Activated CD4-positive, alpha-beta memory T cell treated with anti-CD3 and anti-CD28 coated beads for 36 hours (primary cell): ENCODE measurements at regions not wholly inside any gene's neighbourhood (a gene's known extent, or its start where the extent isn't known, plus 50 kb on each side); places are given as distances from the start of the nearest gene placed in this dataset.
"Not testable (repeated sequence)": the region's sequence is repeated elsewhere in the genome, so short reads cannot be mapped to it uniquely, and the experiment has no call there.

Source experiments
- CTCF ChIA-PET: fragments of 350-600 bp; sonication (Branson Sonifier 250); formaldehyde crosslinking; loops from one replicate; lab custom pipeline; 2021; ENCODE audit warnings: antibody characterized with exemption, inconsistent platforms; lab: Charles Lee
- POLR2A ChIA-PET: fragments of 350-600 bp; sonication (Branson Sonifier 250); formaldehyde crosslinking; loops from one replicate; lab custom pipeline; 2021; ENCODE audit warnings: antibody characterized with exemption; lab: Charles Lee
- DNase-seq: peaks from one replicate; pipeline ENCODE4 v3.0.0-alpha.2; 2020
- H3K27ac Mint-ChIP-seq: one replicate; pipeline ENCODE4 v1.8.0; 2021; ENCODE audit warnings: mixed read lengths
- H3K27me3 Mint-ChIP-seq: one replicate; pipeline ENCODE4 v1.8.0; 2021; ENCODE audit warnings: mixed read lengths
- H3K36me3 Mint-ChIP-seq: one replicate; pipeline ENCODE4 v1.8.0; 2021; ENCODE audit warnings: mixed read lengths
- H3K4me1 Mint-ChIP-seq: one replicate; pipeline ENCODE4 v1.8.0; 2021; ENCODE audit warnings: low read depth, mixed read lengths
- H3K4me3 Mint-ChIP-seq: one replicate; pipeline ENCODE4 v1.8.0; 2021; ENCODE audit warnings: mild to moderate bottlenecking, mixed read lengths
- H3K9me3 Mint-ChIP-seq: one replicate; pipeline ENCODE4 v1.8.0; 2021; ENCODE audit warnings: mixed read lengths
- intact Hi-C: fragments of 100-400 bp; cut with micrococcal nuclease; formaldehyde crosslinking; loops from one replicate; pipeline ENCODE4 v1.15.1; 2023

DNA sequence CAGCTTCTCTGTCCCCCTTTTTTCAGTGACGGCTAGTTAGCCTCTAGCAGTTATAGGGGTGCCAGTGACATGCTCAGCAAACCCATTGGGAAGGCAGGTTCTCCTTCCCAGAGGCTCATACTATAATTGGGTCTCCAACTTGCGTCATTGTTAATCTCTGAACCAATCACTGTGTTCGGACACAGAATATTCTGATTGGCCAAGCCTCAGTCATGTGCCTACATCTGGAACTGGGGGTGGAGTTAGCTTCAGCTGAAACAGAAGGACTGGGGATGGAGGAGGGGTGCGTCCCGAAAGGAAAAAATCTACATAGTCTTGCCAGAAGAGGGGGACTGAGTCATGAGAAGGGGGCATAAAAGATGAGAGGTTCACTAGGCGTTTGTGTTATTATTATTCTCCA, 165.6 kb downstream of the SUDS3 start:
- POLR2A ChIA-PET: no interaction called here

DNA sequence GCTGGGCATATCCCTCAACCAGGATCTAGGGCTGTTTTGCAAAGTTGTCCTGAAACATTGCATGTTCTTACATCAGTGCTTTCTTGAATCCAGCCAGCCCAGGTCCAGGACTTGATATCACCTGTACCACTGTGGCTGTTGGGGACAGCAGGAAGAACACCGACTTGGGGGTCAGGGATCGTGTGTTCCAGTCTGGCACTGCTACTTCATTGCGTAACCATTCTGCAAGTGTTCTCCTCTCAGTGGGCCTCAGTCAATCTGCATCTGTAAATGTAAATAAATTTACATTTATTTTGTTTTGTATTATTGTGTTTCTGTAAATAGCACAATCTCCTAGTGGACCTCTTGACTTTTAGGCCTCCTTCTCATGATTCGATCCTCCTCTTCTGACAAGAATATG, 167.3 kb downstream of the SUDS3 start:
- Mint-ChIP-seq H3K36me3 (no peaks in the 10 kb centered on the region), H3K4me1 (no peaks in the 10 kb centered on the region), H3K27ac (no peak overlapping the region), H3K4me3 (no peak overlapping the region), H3K27me3 (no peaks in the 10 kb centered on the region), H3K9me3 (peaks cover 5% of the 10 kb centered on the region)
- intact Hi-C loops: no loop called here
- DNase-seq: no peak
- CTCF ChIA-PET: no interaction called here
- POLR2A ChIA-PET: no interaction called here

More for the DNA sequence above, 165.6 kb downstream of the SUDS3 start:
- H3K36me3 Mint-ChIP-seq: no peaks in the 10 kb centered on the region
- no peak overlapping the region for H3K4me3 Mint-ChIP-seq
- DNase-seq: no peak
- H3K27me3 Mint-ChIP-seq: no peaks in the 10 kb centered on the region
- peaks cover 1% of the 10 kb centered on the region for H3K9me3 Mint-ChIP-seq
- CTCF ChIA-PET: no interaction called here
- H3K27ac Mint-ChIP-seq: no peak overlapping the region
- intact Hi-C loops: no loop called here
- H3K4me1 Mint-ChIP-seq: no peaks in the 10 kb centered on the region

GRCh38 chr12:118544569-118544968, 168.2 kb downstream of the SUDS3 start:
- intact Hi-C loops: no loop called here
- Mint-ChIP-seq H3K4me3 (no peak overlapping the region), H3K36me3 (no peaks in the 10 kb centered on the region), H3K27me3 (no peaks in the 10 kb centered on the region), H3K27ac (no peak overlapping the region), H3K9me3 (peaks cover 5% of the 10 kb centered on the region), H3K4me1 (no peaks in the 10 kb centered on the region)
- CTCF ChIA-PET: no interaction called here
- DNase-seq: no peak
- POLR2A ChIA-PET: no interaction called here

DNA sequence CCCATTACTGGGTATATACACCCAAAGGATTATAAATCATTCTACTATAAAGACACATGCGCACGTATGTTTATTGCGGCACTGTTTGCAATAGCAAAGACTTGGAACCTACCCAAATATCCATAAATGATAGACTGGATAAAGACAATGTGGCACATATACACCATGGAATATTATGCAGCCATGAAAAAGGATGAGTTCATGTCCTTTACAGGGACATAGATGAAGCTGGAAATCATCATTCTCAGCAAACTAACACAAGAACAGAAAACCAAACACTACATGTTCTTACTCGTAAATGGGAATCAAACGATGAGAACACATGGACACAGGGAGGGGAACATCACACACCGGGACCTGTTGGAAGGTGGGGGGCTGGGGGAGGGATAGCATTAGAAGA, 171.3 kb downstream of the SUDS3 start:
- intact Hi-C loops, H3K27me3 Mint-ChIP-seq, H3K9me3 Mint-ChIP-seq, CTCF ChIA-PET, H3K4me1 Mint-ChIP-seq, H3K4me3 Mint-ChIP-seq, DNase-seq, POLR2A ChIA-PET, H3K36me3 Mint-ChIP-seq, H3K27ac Mint-ChIP-seq: not testable (repeated sequence)

- H3K27ac Mint-ChIP-seq: no peak overlapping the region
- H3K4me3 Mint-ChIP-seq: no peak overlapping the region
- ChIA-PET CTCF (no interaction called here), POLR2A (no interaction called here)
- intact Hi-C loops: no loop called here
- H3K27me3 Mint-ChIP-seq: no peaks in the 10 kb centered on the region
- no peaks in the 10 kb centered on the region for H3K4me1 Mint-ChIP-seq
- no peak for DNase-seq
- H3K36me3 Mint-ChIP-seq: no peaks in the 10 kb centered on the region
- H3K9me3 Mint-ChIP-seq: peaks cover 8% of the 10 kb centered on the region
These were observed 172.6 kb downstream of the SUDS3 start for GRCh38 chr12:118548887-118549509.

DNA sequence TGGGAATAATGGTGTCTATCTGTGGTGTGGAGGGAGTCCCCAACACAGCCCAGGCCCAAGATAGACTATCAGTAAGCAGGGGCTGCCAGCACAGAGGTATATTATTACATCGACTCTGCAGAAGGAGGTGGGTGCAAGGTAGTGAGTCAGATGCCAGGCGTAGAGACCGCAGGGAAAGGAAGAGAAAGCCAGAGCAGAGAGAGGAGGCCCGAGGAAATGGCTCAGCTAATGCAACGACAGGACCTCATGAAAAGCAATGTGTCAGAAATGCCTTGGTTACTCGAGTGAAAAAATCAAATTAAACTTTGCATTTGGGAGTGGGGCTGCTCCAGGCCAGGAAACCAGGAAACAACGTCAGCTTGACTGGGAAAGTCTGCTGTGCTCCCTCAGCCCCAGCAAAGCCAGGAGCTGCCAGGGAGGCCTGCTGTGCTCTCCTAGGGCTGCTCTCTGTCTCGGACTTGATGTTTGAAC, 173.2 kb downstream of the SUDS3 start:
- H3K9me3 Mint-ChIP-seq: peaks cover 8% of the 10 kb centered on the region
- ChIA-PET CTCF (no interaction called here), POLR2A (no interaction called here)
- H3K27ac Mint-ChIP-seq: no peak overlapping the region
- H3K4me1 Mint-ChIP-seq: no peaks in the 10 kb centered on the region
- no peak for DNase-seq
- no peaks in the 10 kb centered on the region for H3K27me3 Mint-ChIP-seq
- no peak overlapping the region for H3K4me3 Mint-ChIP-seq
- intact Hi-C loops: no loop called here
- no peaks in the 10 kb centered on the region for H3K36me3 Mint-ChIP-seq

DNA sequence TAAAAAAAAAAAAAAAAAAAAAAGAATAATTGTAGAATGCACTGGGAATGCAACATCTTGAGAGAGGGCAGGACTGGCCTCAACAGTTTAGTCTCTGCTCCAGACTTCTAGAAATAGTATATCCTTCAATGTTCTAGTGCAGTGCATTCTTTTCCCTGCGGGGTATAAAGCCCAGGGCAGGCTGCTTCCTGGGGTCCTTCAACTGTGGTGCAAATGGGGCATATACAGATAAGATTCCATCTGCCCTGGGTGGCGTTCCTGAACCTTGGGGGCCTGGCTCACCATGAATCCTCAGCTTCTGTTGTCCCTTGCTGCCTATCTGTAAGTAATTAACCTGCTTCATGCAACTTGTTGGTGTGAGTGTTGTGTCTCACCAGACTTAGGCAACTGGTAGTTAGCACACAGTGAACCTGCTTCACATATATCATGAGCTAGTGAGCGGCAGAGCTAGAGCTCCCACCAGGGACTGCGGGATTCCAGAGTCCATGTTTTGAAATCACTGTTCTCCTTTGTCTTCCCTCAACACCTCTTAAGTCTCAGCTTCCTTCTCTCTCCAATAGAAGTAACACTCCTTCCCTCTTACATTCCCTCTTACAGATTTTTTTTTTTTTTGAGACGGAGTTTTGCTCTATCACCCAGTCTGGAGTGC, 177.6 kb downstream of the SUDS3 start:
- Mint-ChIP-seq H3K4me1 (no peaks in the 10 kb centered on the region), H3K4me3 (no peak overlapping the region), H3K36me3 (no peaks in the 10 kb centered on the region), H3K9me3 (peaks cover 3% of the 10 kb centered on the region), H3K27ac (no peak overlapping the region), H3K27me3 (no peaks in the 10 kb centered on the region)
- ChIA-PET CTCF (interaction anchor here (0.7 kb wide), 1 partner anchor 17 kb away, joined by 4 read pairs; no protein-coding TSS in a partner anchor), POLR2A (no interaction called here)
- no peak for DNase-seq
- intact Hi-C loops: no loop called here

DNA sequence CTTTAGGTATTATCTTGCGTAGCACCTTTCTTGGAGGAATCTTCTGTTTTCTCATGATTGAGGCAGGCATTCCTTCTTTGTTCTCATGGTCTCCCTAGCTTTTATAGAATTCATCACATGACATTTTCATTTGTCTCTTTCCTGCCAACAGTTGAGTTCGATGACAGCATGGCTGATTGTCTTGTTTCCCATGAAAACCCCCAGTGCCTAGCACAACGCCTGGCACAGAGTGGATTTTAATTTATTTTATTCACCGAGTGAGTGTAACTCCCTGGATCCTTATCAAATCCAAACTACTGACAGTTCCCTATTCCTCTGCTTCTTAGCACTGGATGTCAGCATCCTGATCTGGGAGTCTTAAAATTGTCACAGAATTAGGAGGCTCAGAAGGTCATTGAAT, 182.6 kb downstream of the SUDS3 start:
- Mint-ChIP-seq H3K4me1 (no peaks in the 10 kb centered on the region), H3K27me3 (no peaks in the 10 kb centered on the region), H3K9me3 (no peaks in the 10 kb centered on the region), H3K27ac (no peak overlapping the region), H3K36me3 (no peaks in the 10 kb centered on the region), H3K4me3 (no peak overlapping the region)
- DNase-seq: no peak
- ChIA-PET CTCF (no interaction called here), POLR2A (no interaction called here)
- intact Hi-C loops: no loop called here

- DNase-seq: no peak
- intact Hi-C loops: no loop called here
- H3K9me3 Mint-ChIP-seq: peaks cover 5% of the 10 kb centered on the region
- no peaks in the 10 kb centered on the region for H3K27me3 Mint-ChIP-seq
- H3K27ac Mint-ChIP-seq: no peak overlapping the region
- no peak overlapping the region for H3K4me3 Mint-ChIP-seq
- H3K4me1 Mint-ChIP-seq: no peaks in the 10 kb centered on the region
- ChIA-PET CTCF (interaction anchor here (0.5 kb wide), 1 partner anchor 926 kb away, joined by 3 read pairs; no protein-coding TSS in a partner anchor), POLR2A (no interaction called here)
- no peaks in the 10 kb centered on the region for H3K36me3 Mint-ChIP-seq
These were observed 184.4 kb downstream of the SUDS3 start for GRCh38 chr12:118560733-118561132.

DNA sequence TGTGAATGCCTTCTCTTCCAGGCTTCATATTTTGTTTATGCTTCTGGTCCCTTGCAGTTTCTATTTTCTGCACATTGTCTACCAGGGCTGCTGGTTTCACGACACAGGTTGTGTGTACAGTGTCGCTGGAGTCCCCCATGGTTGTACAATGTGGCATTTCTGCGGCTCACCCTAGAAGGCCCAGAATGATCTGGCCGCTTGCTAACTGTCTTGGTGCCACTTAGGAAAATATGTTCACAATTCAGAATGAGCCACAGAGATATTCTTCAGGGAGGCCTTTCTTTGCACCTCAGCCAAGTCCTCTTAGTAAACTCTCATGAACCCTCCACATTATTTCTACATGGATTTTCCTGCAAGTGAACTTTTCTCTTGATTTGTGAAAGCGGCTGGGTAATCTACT, 195.4 kb downstream of the SUDS3 start:
- H3K4me3 Mint-ChIP-seq: no peak overlapping the region
- H3K36me3 Mint-ChIP-seq: no peaks in the 10 kb centered on the region
- H3K9me3 Mint-ChIP-seq: peaks cover 8% of the 10 kb centered on the region
- DNase-seq: no peak
- H3K4me1 Mint-ChIP-seq: no peaks in the 10 kb centered on the region
- no peak overlapping the region for H3K27ac Mint-ChIP-seq
- POLR2A ChIA-PET: no interaction called here
- peaks cover 2% of the 10 kb centered on the region for H3K27me3 Mint-ChIP-seq
- CTCF ChIA-PET: no interaction called here
- intact Hi-C loops: no loop called here

GRCh38 chr12:118574288-118574687, 197.9 kb downstream of the SUDS3 start:
- Mint-ChIP-seq H3K4me1 (no peaks in the 10 kb centered on the region), H3K4me3 (no peak overlapping the region), H3K9me3 (peaks cover 8% of the 10 kb centered on the region), H3K27ac (no peak overlapping the region), H3K36me3 (no peaks in the 10 kb centered on the region), H3K27me3 (peaks cover 2% of the 10 kb centered on the region)
- ChIA-PET POLR2A (no interaction called here), CTCF (no interaction called here)
- intact Hi-C loops: no loop called here
- no peak for DNase-seq

GRCh38 chr12:118575730-118576129, 199.4 kb downstream of the SUDS3 start:
- CTCF ChIA-PET: no interaction called here

DNA sequence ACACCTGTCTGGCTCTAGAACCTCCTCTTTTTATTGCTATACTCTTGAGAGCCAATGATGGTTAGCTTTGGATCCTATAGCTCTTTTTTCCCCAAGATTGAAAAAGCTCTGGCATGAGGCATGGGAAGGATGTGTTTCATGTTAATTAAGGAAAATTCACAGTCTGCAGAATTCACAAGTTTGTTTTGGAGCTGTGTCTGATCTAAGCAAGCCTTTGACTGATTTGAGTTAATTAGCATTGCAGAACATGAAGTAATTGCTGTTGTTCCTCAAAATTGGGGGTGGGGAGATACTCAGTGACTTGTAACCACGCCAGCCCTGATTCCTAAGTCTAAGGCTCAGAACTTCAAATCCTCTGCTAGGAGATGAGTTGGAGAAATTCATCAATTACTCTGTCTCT, 205.0 kb downstream of the SUDS3 start:
- H3K9me3 Mint-ChIP-seq: peaks cover 6% of the 10 kb centered on the region
- H3K4me3 Mint-ChIP-seq: no peak overlapping the region
- no peaks in the 10 kb centered on the region for H3K4me1 Mint-ChIP-seq
- no peaks in the 10 kb centered on the region for H3K36me3 Mint-ChIP-seq
- no peak overlapping the region for H3K27ac Mint-ChIP-seq
- ChIA-PET CTCF (no interaction called here), POLR2A (no interaction called here)
- H3K27me3 Mint-ChIP-seq: peaks cover 3% of the 10 kb centered on the region
- DNase-seq: no peak
- intact Hi-C loops: no loop called here

More at GRCh38 chr12:118575730-118576129, 199.4 kb downstream of the SUDS3 start:
- DNase-seq: no peak
- POLR2A ChIA-PET: no interaction called here
- Mint-ChIP-seq H3K4me3 (no peak overlapping the region), H3K36me3 (no peaks in the 10 kb centered on the region), H3K27ac (no peak overlapping the region), H3K9me3 (peaks cover 5% of the 10 kb centered on the region), H3K4me1 (no peaks in the 10 kb centered on the region), H3K27me3 (peaks cover 5% of the 10 kb centered on the region)
- intact Hi-C loops: no loop called here
